ENCODE measurements at regions not wholly inside any gene's neighbourhood (a gene's known extent, or its start where the extent isn't known, plus 50 kb on each side); places are given as distances from the start of the nearest gene placed in this dataset.

DNA sequence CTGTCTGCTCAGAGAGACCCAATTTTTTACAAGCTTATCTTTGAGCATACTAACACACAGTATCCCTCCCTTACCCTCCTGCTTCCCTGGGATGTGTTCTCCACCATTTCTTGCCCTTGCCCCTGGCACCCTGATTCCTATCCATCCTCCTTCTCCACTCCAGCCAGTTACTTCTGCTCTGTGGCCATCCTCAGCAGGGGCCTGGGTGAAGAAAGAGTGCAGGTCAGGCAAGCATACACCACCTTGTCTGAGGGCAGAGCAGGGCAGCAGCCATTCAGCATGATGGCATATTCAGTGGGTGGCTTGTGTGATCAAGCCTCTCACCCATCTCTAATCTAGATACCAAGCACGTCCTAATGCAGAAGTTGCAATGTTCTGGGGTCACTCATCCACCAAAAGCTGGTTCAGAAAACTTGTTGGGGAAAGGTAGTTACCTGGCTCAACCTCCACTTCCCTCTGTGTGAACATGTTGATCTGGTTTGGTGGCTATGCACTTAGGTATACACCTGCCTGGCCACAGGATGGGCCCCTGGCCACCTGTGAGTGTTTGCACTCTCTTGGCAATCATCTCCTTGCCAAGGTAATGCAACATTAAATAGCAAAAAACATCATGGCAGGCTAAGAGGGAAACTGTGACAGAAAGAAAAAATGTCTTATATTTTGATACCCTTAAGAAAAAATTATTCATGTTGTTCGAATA, 900.3 kb upstream of the MIR17HG start:
- TF ChIP-seq, protein P1, sequence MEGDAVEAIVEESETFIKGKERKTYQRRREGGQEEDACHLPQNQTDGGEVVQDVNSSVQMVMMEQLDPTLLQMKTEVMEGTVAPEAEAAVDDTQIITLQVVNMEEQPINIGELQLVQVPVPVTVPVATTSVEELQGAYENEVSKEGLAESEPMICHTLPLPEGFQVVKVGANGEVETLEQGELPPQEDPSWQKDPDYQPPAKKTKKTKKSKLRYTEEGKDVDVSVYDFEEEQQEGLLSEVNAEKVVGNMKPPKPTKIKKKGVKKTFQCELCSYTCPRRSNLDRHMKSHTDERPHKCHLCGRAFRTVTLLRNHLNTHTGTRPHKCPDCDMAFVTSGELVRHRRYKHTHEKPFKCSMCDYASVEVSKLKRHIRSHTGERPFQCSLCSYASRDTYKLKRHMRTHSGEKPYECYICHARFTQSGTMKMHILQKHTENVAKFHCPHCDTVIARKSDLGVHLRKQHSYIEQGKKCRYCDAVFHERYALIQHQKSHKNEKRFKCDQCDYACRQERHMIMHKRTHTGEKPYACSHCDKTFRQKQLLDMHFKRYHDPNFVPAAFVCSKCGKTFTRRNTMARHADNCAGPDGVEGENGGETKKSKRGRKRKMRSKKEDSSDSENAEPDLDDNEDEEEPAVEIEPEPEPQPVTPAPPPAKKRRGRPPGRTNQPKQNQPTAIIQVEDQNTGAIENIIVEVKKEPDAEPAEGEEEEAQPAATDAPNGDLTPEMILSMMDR (IDR thresholded peaks at IDR 0.05): no peak
- no peak for TF ChIP-seq POLR2A (IDR thresholded peaks at IDR 0.05)
- no peak for TF ChIP-seq POLR2AphosphoS5 (IDR thresholded peaks at IDR 0.05)
